Muscle of leg (tissue), 3 donors: ENCODE measurements at regions not wholly inside any gene's neighbourhood (a gene's known extent, or its start where the extent isn't known, plus 50 kb on each side); places are given as distances from the start of the nearest gene placed in this dataset.

Source experiments
- DNase-seq: peaks from one replicate; pipeline ENCODE4 v3.0.0; 2013
- H3K27ac ChIP-seq: one replicate; pipeline ENCODE4 v1.5.1; 2013; ENCODE audit warnings: mild to moderate bottlenecking, low read length, control low read depth
- H3K27me3 ChIP-seq: one replicate; pipeline ENCODE4 v1.6.1; 2013; ENCODE audit warnings: low read length; ENCODE audit not compliant: control insufficient read depth, insufficient read depth
- H3K36me3 ChIP-seq: one replicate; pipeline ENCODE4 v1.6.1; 2013; ENCODE audit warnings: low read length; ENCODE audit not compliant: control insufficient read depth, insufficient read depth
- H3K4me1 ChIP-seq: one replicate; pipeline ENCODE4 v1.6.1; 2013; ENCODE audit warnings: low read length; ENCODE audit not compliant: control insufficient read depth, insufficient read depth
- H3K4me3 ChIP-seq: one replicate; pipeline ENCODE4 v1.5.1; 2013; ENCODE audit warnings: low read length, control low read depth
- H3K9me3 ChIP-seq: replicated peaks from 2 replicates; pipeline ENCODE4 v1.6.1; 2013; ENCODE audit warnings: low read depth, low read length; ENCODE audit not compliant: control insufficient read depth
- WGBS: methylation state at CpG from one replicate; pipeline ENCODE4 v1.1.5; 2013; ENCODE audit warnings: missing lambda C conversion rate; ENCODE audit not compliant: insufficient coverage; 5-methylcytosine and 5-hydroxymethylcytosine counted together

GRCh38 chr17:70468661-70469060 is 299.3 kb downstream of the KCNJ2 start:
- no peaks in the 10 kb centered on the region for H3K9me3 ChIP-seq
- H3K27me3 ChIP-seq = no peaks in the 10 kb centered on the region
- H3K4me3 ChIP-seq = no peak overlapping the region
- H3K4me1 ChIP-seq = no peaks in the 10 kb centered on the region
- no peak for DNase-seq
- WGBS = no CpG with 5 or more reads among the region's 2 CpGs
- no peaks in the 10 kb centered on the region for H3K36me3 ChIP-seq
- no peak overlapping the region for H3K27ac ChIP-seq

DNA sequence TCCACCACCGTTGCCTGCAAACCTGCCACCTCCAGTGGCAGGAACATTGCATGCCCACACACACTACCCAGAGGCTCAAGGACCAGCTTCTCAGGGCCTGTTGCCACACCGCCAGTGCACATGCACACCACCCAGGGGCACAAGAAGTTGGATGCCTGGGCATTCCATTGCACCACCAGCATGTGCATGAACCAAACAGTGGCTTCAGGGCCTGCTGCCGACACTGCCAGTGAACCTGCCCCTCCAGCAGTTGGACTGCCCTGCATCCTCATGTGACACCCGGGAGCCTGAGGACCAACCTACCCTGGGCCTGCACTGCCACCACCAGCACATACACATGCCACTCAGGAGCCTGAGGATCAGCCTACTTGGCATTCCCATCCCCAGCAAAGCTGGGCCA is 303.7 kb downstream of the KCNJ2 start:
- no peak overlapping the region for H3K27ac ChIP-seq
- H3K4me1 ChIP-seq = no peaks in the 10 kb centered on the region
- H3K27me3 ChIP-seq = no peaks in the 10 kb centered on the region
- H3K36me3 ChIP-seq = no peaks in the 10 kb centered on the region
- no peak overlapping the region for H3K4me3 ChIP-seq
- WGBS = 82% methylated on average over 2 of the region's 4 CpGs
- DNase-seq = no peak
- H3K9me3 ChIP-seq = no peaks in the 10 kb centered on the region

DNA sequence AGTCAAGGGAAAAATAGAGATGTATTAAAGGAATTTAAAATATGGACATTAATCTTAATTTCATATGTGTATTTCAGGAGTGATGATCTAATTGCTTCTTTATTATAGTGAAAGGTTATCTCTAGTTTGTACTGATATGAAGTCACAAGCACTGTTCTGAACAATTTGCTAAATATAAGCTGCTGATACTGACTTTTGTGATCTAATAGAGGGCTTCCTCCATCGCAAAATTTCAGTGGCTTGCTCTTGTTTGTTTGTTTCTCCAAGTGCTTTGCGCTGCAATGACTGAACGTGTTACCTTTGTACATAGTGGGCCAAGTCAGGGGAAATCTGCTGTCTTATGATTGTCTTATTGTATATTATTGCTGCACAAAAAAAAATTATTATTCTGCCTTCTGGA is 307.0 kb downstream of the KCNJ2 start:
- H3K36me3 ChIP-seq = no peaks in the 10 kb centered on the region
- H3K27ac ChIP-seq = no peak overlapping the region
- 100% methylated on average over 2 of the region's 3 CpGs for WGBS
- no peak for DNase-seq
- H3K4me3 ChIP-seq = no peak overlapping the region
- no peaks in the 10 kb centered on the region for H3K27me3 ChIP-seq
- H3K4me1 ChIP-seq = no peaks in the 10 kb centered on the region
- H3K9me3 ChIP-seq = no peaks in the 10 kb centered on the region

GRCh38 chr17:70478902-70479301 is 309.6 kb downstream of the KCNJ2 start:
- H3K27ac ChIP-seq = no peak overlapping the region
- peak; percentile 49 for DNase-seq
- 44% methylated on average over 1 of the region's 5 CpGs for WGBS
- H3K36me3 ChIP-seq = no peaks in the 10 kb centered on the region
- no peak overlapping the region for H3K4me3 ChIP-seq
- H3K9me3 ChIP-seq = peaks cover 6% of the 10 kb centered on the region
- no peaks in the 10 kb centered on the region for H3K27me3 ChIP-seq
- H3K4me1 ChIP-seq = no peaks in the 10 kb centered on the region

DNA sequence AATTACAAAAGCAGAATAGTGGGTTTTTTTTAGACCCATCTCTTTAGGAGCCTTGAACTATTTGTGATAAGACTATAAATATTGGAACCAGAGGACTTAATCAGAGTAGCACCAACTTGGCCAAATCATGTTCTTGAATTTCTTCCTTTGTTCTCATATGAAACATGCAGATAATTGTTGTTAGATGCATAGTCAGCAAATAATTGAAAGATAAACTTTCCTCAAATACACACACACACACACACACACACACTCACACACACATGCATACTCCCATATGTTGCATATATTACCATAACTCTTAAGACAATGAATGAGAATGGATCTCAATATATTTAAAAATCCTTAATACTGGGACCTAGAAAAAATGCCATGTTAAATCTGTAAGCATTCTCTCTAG is 310.4 kb downstream of the KCNJ2 start:
- Histone ChIP-seq H3K9me3 (peaks cover 9% of the 10 kb centered on the region), H3K36me3 (no peaks in the 10 kb centered on the region), H3K4me3 (no peak overlapping the region), H3K27ac (no peak overlapping the region), H3K4me1 (no peaks in the 10 kb centered on the region), H3K27me3 (no peaks in the 10 kb centered on the region)
- no peak for DNase-seq

- no peaks in the 10 kb centered on the region for H3K4me1 ChIP-seq
- H3K36me3 ChIP-seq = no peaks in the 10 kb centered on the region
- H3K4me3 ChIP-seq = no peak overlapping the region
- peaks cover 9% of the 10 kb centered on the region for H3K9me3 ChIP-seq
- no peak for DNase-seq
- 44% methylated on average over 3 of the region's 3 CpGs for WGBS
- H3K27ac ChIP-seq = no peak overlapping the region
- H3K27me3 ChIP-seq = no peaks in the 10 kb centered on the region
These were observed 314.3 kb downstream of the KCNJ2 start for GRCh38 chr17:70483624-70484023.

DNA sequence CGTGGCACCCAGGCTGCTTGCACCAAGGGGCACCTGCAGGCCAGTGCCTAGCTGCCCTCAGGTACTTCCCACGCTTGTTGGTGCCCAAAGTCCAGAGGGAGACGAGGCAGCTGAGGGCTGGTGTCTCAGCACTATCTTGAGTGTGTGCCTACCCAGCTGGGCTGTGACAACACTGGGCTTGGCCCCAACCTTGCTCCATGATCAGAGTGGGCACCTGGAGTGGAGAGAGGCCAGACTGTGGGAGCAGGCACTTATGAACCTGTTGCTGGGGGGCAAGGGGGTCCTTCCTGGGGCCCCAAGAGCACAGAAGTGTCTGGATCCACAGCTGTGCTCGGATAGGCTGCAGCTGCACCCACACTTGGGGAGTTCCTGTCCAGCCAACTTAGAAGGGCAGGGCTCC is 314.7 kb downstream of the KCNJ2 start:
- H3K9me3 ChIP-seq = peaks cover 9% of the 10 kb centered on the region
- no peak overlapping the region for H3K4me3 ChIP-seq
- no peaks in the 10 kb centered on the region for H3K4me1 ChIP-seq
- 65% methylated on average over 4 of the region's 4 CpGs for WGBS
- H3K27me3 ChIP-seq = no peaks in the 10 kb centered on the region
- no peaks in the 10 kb centered on the region for H3K36me3 ChIP-seq
- DNase-seq = no peak
- no peak overlapping the region for H3K27ac ChIP-seq

GRCh38 chr17:70484496-70484895 is 315.2 kb downstream of the KCNJ2 start:
- Histone ChIP-seq H3K27me3 (no peaks in the 10 kb centered on the region), H3K27ac (no peak overlapping the region), H3K4me1 (no peaks in the 10 kb centered on the region), H3K4me3 (no peak overlapping the region), H3K36me3 (no peaks in the 10 kb centered on the region), H3K9me3 (peaks cover 9% of the 10 kb centered on the region)
- 75% methylated on average over 1 of the region's 7 CpGs for WGBS
- DNase-seq = no peak

- WGBS = no CpG with 5 or more reads among the region's 2 CpGs
These were observed 323.0 kb downstream of the KCNJ2 start for GRCh38 chr17:70492368-70492767.

GRCh38 chr17:70493277-70493874 is 324.0 kb downstream of the KCNJ2 start:
- no CpG with 5 or more reads among the region's 3 CpGs for WGBS
- H3K36me3 ChIP-seq = no peaks in the 10 kb centered on the region
- no peak for DNase-seq
- H3K4me1 ChIP-seq = no peaks in the 10 kb centered on the region
- no peak overlapping the region for H3K4me3 ChIP-seq
- no peaks in the 10 kb centered on the region for H3K9me3 ChIP-seq
- H3K27me3 ChIP-seq = no peaks in the 10 kb centered on the region
- H3K27ac ChIP-seq = no peak overlapping the region

More at GRCh38 chr17:70492368-70492767, 323.0 kb downstream of the KCNJ2 start:
- Histone ChIP-seq H3K27ac (no peak overlapping the region), H3K4me1 (no peaks in the 10 kb centered on the region), H3K36me3 (no peaks in the 10 kb centered on the region), H3K9me3 (no peaks in the 10 kb centered on the region), H3K27me3 (no peaks in the 10 kb centered on the region), H3K4me3 (no peak overlapping the region)
- no peak for DNase-seq

DNA sequence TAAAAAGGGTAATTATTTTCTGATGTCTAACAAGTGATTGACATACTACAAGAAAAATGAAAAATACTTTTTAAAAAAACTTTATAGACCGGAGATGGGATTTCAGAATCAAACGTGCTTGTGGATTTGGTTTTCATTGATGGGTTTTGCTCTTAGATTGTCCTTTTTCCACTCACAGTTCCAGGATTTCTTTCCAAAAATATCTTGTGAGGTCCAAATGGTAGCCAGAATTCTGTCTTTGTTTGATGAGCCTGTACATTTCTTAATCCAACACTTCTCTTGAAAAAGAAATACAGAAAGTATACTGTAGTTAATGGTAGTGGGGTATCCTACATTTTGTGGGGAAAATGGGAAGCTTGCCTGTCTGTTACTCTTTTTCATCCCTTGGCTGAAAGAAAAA is 329.3 kb downstream of the KCNJ2 start:
- WGBS = no CpG with 5 or more reads among the region's 2 CpGs
- no peaks in the 10 kb centered on the region for H3K27me3 ChIP-seq
- no peak overlapping the region for H3K4me3 ChIP-seq
- no peaks in the 10 kb centered on the region for H3K36me3 ChIP-seq
- peak; percentile 59 for DNase-seq
- no peaks in the 10 kb centered on the region for H3K9me3 ChIP-seq
- H3K4me1 ChIP-seq = no peaks in the 10 kb centered on the region
- no peak overlapping the region for H3K27ac ChIP-seq
